H1 (cell line): ENCODE measurements at regions not wholly inside any gene's neighbourhood (a gene's known extent, or its start where the extent isn't known, plus 50 kb on each side); places are given as distances from the start of the nearest gene placed in this dataset.

Experiments used
- CTCF ChIA-PET: fragments of 300-600 bp; sonication (Branson Sonifier 250); formaldehyde crosslinking; loops from one replicate; lab custom pipeline; 2021; ENCODE audit not compliant: partially characterized antibody; lab: Charles Lee
- POLR2A ChIA-PET: fragments of 300-600 bp; sonication (Branson Sonifier 250); formaldehyde crosslinking; loops from one replicate; lab custom pipeline; 2021; ENCODE audit warnings: inconsistent platforms; ENCODE audit not compliant: partially characterized antibody; lab: Charles Lee
- DNase-seq, 2 experiments: peaks; one replicate each; pipeline versions ENCODE4 v3.0.0 to v3.0.0-alpha.2; 2010 to 2022; ENCODE audit warnings: low spot score in 2 of 2, low read depth in 1 of 2, mixed read lengths in 1 of 2
- FAIRE-seq: peaks from 2 replicates; lab custom pipeline; 2011; peaks lifted over from hg19 to GRCh38; lab: Jason Lieb, UNC
- H2AFZ ChIP-seq: 2 replicates; pipeline ENCODE4 v1.8.1; 2012; ENCODE audit warnings: low read length, inconsistent platforms
- H2AK5ac ChIP-seq: 2 replicates; pipeline ENCODE4 v1.6.1; 2013; ENCODE audit warnings: low read depth, low read length
- H2BK120ac ChIP-seq: replicated peaks from 2 replicates; pipeline ENCODE3; 2013; ENCODE audit warnings: low read depth, low read length, inconsistent platforms
- H2BK12ac ChIP-seq: 2 replicates; pipeline ENCODE4 v1.6.1; 2013; ENCODE audit warnings: low read depth, low read length
- H2BK15ac ChIP-seq: 2 replicates; pipeline ENCODE4 v1.6.1; 2013; ENCODE audit warnings: low read length
- H2BK20ac ChIP-seq: 2 replicates; pipeline ENCODE4 v1.6.1; 2013; ENCODE audit warnings: low read length
- H2BK5ac ChIP-seq: 2 replicates; pipeline ENCODE4 v1.6.1; 2013; ENCODE audit warnings: low read depth, low read length
- H3K14ac ChIP-seq: 2 replicates; pipeline ENCODE4 v1.6.1; 2013; ENCODE audit warnings: inconsistent platforms; ENCODE audit not compliant: insufficient read length
- H3K18ac ChIP-seq: 2 replicates; pipeline ENCODE4 v1.6.1; 2013; ENCODE audit warnings: low read length; ENCODE audit errors: extremely low read depth
- H3K23ac ChIP-seq: 2 replicates; pipeline ENCODE4 v1.6.1; 2013; ENCODE audit warnings: inconsistent platforms; ENCODE audit not compliant: insufficient read length
- H3K23me2 ChIP-seq: 2 replicates; pipeline ENCODE4 v1.6.1; 2013; ENCODE audit warnings: low read depth, low read length
- H3K27ac ChIP-seq: 2 replicates; pipeline ENCODE4 v1.6.1; 2011; ENCODE audit warnings: low read depth, low read length, inconsistent platforms
- H3K27me3 ChIP-seq, 4 experiments: replicated peaks in 1 of 4; 1 replicate in 1 of 4; 2 replicates in 3 of 4; pipeline versions ENCODE4 v1.6.1 to v1.8.1; 2011 to 2013; ENCODE audit warnings: low read length in 3 of 4, mild to moderate bottlenecking in 3 of 4, inconsistent platforms in 2 of 4, mixed read lengths in 2 of 4, moderate library complexity in 1 of 4; ENCODE audit not compliant: control insufficient read depth in 3 of 4, insufficient read depth in 3 of 4; ENCODE audit errors: extremely low read depth in 1 of 4
- H3K36me3 ChIP-seq, 4 experiments: 2 replicates each; pipeline versions ENCODE4 v1.6.1 to v1.8.1; 2011 to 2013; ENCODE audit warnings: mild to moderate bottlenecking in 4 of 4, low read length in 3 of 4, moderate library complexity in 2 of 4, control low read depth in 1 of 4, inconsistent platforms in 1 of 4; ENCODE audit not compliant: insufficient read depth in 4 of 4, control insufficient read depth in 2 of 4
- H3K4ac ChIP-seq: replicated peaks from 2 replicates; pipeline ENCODE3; 2013; ENCODE audit warnings: low read length, low read depth, mixed read lengths, inconsistent platforms; ENCODE audit not compliant: insufficient read length
- H3K4me1 ChIP-seq, 4 experiments: replicated peaks in 1 of 4; 1 replicate in 1 of 4; 2 replicates in 3 of 4; pipeline versions ENCODE4 v1.6.1 to v1.8.1; 2011 to 2013; ENCODE audit warnings: low read length in 3 of 4, inconsistent platforms in 2 of 4, mixed read lengths in 1 of 4; ENCODE audit not compliant: insufficient read depth in 4 of 4, control insufficient read depth in 3 of 4
- H3K4me2 ChIP-seq, 2 experiments: 2 replicates each; pipeline versions ENCODE4 v1.6.1 to v1.8.1; 2011 to 2013; ENCODE audit warnings: low read depth in 2 of 2, low read length in 2 of 2, control low read depth in 1 of 2, inconsistent platforms in 1 of 2, mild to moderate bottlenecking in 1 of 2; ENCODE audit not compliant: insufficient read depth in 1 of 2
- H3K4me3 ChIP-seq, 4 experiments: fragments of 200-600, 300-600 bp in 1 of 4; sonication (generic), shearing (Covaris generic), sonication (Bioruptor Twin) in 1 of 4; 2 replicates each; pipeline versions ENCODE4 v1.5.1 to v1.8.1; 2011 to 2016; ENCODE audit warnings: low read length in 4 of 4, low read depth in 3 of 4, control low read depth in 2 of 4, inconsistent platforms in 2 of 4, mild to moderate bottlenecking in 2 of 4, mixed read lengths in 1 of 4, moderate library complexity in 1 of 4; ENCODE audit not compliant: insufficient read depth in 2 of 4; ENCODE audit errors: extremely low read depth in 1 of 4
- H3K56ac ChIP-seq: replicated peaks from 2 replicates; pipeline ENCODE3; 2013; ENCODE audit warnings: low read depth, mild to moderate bottlenecking, mixed read lengths, low read length, inconsistent platforms; ENCODE audit not compliant: insufficient read length
- H3K79me1 ChIP-seq: 2 replicates; pipeline ENCODE4 v1.6.1; 2013; ENCODE audit warnings: low read depth, low read length, control low read depth
- H3K79me2 ChIP-seq, 2 experiments: 2 replicates each; pipeline versions ENCODE4 v1.6.1 to v1.8.1; 2012 to 2013; ENCODE audit warnings: low read length in 2 of 2, mild to moderate bottlenecking in 2 of 2, inconsistent platforms in 1 of 2; ENCODE audit not compliant: insufficient read depth in 2 of 2, control insufficient read depth in 1 of 2
- H3K9ac ChIP-seq, 4 experiments: replicated peaks in 1 of 4; 1 replicate in 1 of 4; 2 replicates in 3 of 4; pipeline versions ENCODE4 v1.6.1 to v1.8.1; 2011 to 2013; ENCODE audit warnings: low read depth in 3 of 4, low read length in 3 of 4, control low read depth in 2 of 4, mild to moderate bottlenecking in 2 of 4, moderate library complexity in 2 of 4, inconsistent platforms in 1 of 4; ENCODE audit errors: extremely low read depth in 1 of 4
- H3K9me3 ChIP-seq, 2 experiments: 2 replicates each; pipeline versions ENCODE4 v1.6.1 to v1.8.1; 2012 to 2013; ENCODE audit warnings: mild to moderate bottlenecking in 2 of 2, moderate library complexity in 2 of 2, control low read depth in 1 of 2, inconsistent platforms in 1 of 2, low read depth in 1 of 2, low read length in 1 of 2, mixed read lengths in 1 of 2; ENCODE audit not compliant: insufficient read depth in 2 of 2
- H4K20me1 ChIP-seq, 2 experiments: replicated peaks in 1 of 2; 2 replicates each; pipeline versions ENCODE3 to v1.8.1; 2011 to 2013; ENCODE audit warnings: inconsistent platforms in 2 of 2, low read length in 2 of 2, mild to moderate bottlenecking in 1 of 2; ENCODE audit not compliant: insufficient read depth in 2 of 2, control insufficient read depth in 1 of 2
- H4K5ac ChIP-seq: 2 replicates; pipeline ENCODE4 v1.6.1; 2013; ENCODE audit warnings: low read length, low read depth, mixed read lengths, inconsistent platforms; ENCODE audit not compliant: insufficient read length
- H4K8ac ChIP-seq: 2 replicates; pipeline ENCODE4 v1.8.0; 2013; ENCODE audit warnings: mild to moderate bottlenecking, moderate library complexity, low read length, inconsistent platforms; ENCODE audit not compliant: insufficient read depth; ENCODE audit errors: extremely low read depth
- H4K91ac ChIP-seq: replicated peaks from 2 replicates; pipeline ENCODE3; 2013; ENCODE audit warnings: low read length, mixed read lengths, inconsistent platforms; ENCODE audit not compliant: insufficient read length
- ATF2 ChIP-seq: IDR thresholded peaks from 2 replicates; pipeline ENCODE4 v1.6.1; 2012; ENCODE audit warnings: low read length, inconsistent platforms
- BCL11A ChIP-seq, 2 experiments: IDR thresholded peaks; one replicate each; pipeline ENCODE4 v1.6.1; 2011; ENCODE audit warnings: low read depth in 2 of 2, low read length in 2 of 2, mild to moderate bottlenecking in 2 of 2
- CBX8 ChIP-seq: fragments of 300-800, 300-1000 bp; sonication (generic); IDR thresholded peaks from 2 replicates; pipeline ENCODE4 v1.7.1; 2016; ENCODE audit warnings: low read depth, low read length, borderline replicate concordance
- CHD2 ChIP-seq: IDR thresholded peaks from 2 replicates; pipeline ENCODE4 v1.6.1; 2012; ENCODE audit warnings: low read length, improper control_type of control experiment
- CTBP2 ChIP-seq: IDR thresholded peaks from 2 replicates; pipeline ENCODE4 v1.7.0; 2011; ENCODE audit warnings: borderline replicate concordance, mild to moderate bottlenecking, moderate library complexity, mixed read lengths, low read length; ENCODE audit not compliant: insufficient read depth, insufficient read length
- CTCF ChIP-seq, 3 experiments: IDR thresholded peaks; 1 replicate in 2 of 3; 2 replicates in 1 of 3; pipeline versions ENCODE4 v1.5.1 to v1.6.1; 2011; ENCODE audit warnings: low read length in 3 of 3, mild to moderate bottlenecking in 3 of 3, inconsistent platforms in 2 of 3, low read depth in 1 of 3, moderate library complexity in 1 of 3; ENCODE audit not compliant: insufficient read depth in 1 of 3; ENCODE audit errors: control extremely low read depth in 1 of 3
- EP300 ChIP-seq, 2 experiments: IDR thresholded peaks; 1 replicate in 1 of 2; 2 replicates in 1 of 2; pipeline ENCODE4 v1.6.1; 2011 to 2012; ENCODE audit warnings: low read depth in 2 of 2, low read length in 2 of 2, mild to moderate bottlenecking in 2 of 2, borderline replicate concordance in 1 of 2, inconsistent platforms in 1 of 2, moderate library complexity in 1 of 2
- GTF2F1 ChIP-seq: IDR thresholded peaks from 2 replicates; pipeline ENCODE4 v1.6.1; 2012; ENCODE audit warnings: low read depth, low read length, improper control_type of control experiment, borderline replicate concordance
- POLR2AphosphoS5 ChIP-seq: IDR thresholded peaks from 2 replicates; pipeline ENCODE4 v1.6.1; 2011; ENCODE audit warnings: low read depth, low read length
- TEAD4 ChIP-seq: IDR thresholded peaks from 2 replicates; pipeline ENCODE4 v1.6.1; 2012; ENCODE audit warnings: low read depth, low read length, inconsistent platforms, mixed read lengths
- WGBS, 2 experiments: shearing (Covaris generic) in 1 of 2; methylation state at CpG; one replicate each; pipeline versions ENCODE4 v1.1.6 to v1.1.7; 2013 to 2015; ENCODE audit warnings: low lambda C conversion rate in 2 of 2, mixed read lengths in 2 of 2, inconsistent platforms in 1 of 2, low coverage in 1 of 2, missing lambda C conversion rate in 1 of 2; ENCODE audit not compliant: insufficient replicate concordance in 2 of 2, insufficient coverage in 1 of 2, insufficient read length in 1 of 2; ENCODE audit errors: extremely low coverage in 1 of 2, missing lambda C conversion rate in 1 of 2; 5-methylcytosine and 5-hydroxymethylcytosine counted together

GRCh38 chr18:75830828-75831227 is 403.3 kb upstream of the SMIM21 start:
- Histone ChIP-seq H4K20me1 (no peaks in the 10 kb centered on the region), H3K14ac (no peak overlapping the region), H3K27ac (no peak overlapping the region), H3K27me3 (no peaks in the 10 kb centered on the region), H3K79me1 (no peaks in the 10 kb centered on the region), H2BK120ac (no peak overlapping the region), H2BK12ac (no peak overlapping the region), H2BK20ac (no peak overlapping the region), H2BK15ac (no peak overlapping the region), H4K91ac (no peak overlapping the region), H3K36me3 (no peaks in the 10 kb centered on the region), H2AFZ (no peak overlapping the region), H3K4ac (no peak overlapping the region), H3K23me2 (no peaks in the 10 kb centered on the region), H3K4me3 (no peak overlapping the region), H2AK5ac (no peak overlapping the region), H3K9ac (no peak overlapping the region), H3K18ac (no peak overlapping the region), H3K79me2 (no peaks in the 10 kb centered on the region), H3K4me2 (no peak overlapping the region), H4K8ac (no peak overlapping the region), H3K56ac (no peak overlapping the region), H4K5ac (no peak overlapping the region), H2BK5ac (no peak overlapping the region), H3K9me3 (no peaks in the 10 kb centered on the region), H3K4me1 (peaks cover 0 to 4% (median 0%) of the 10 kb centered on the region in 4 experiments; a peak in 1 of 7 replicates), H3K23ac (no peak overlapping the region)
- ChIA-PET POLR2A (no interaction called here), CTCF (interaction anchor here (1.3 kb wide), 1 partner anchor 23 kb away, joined by 3 read pairs; no protein-coding TSS in a partner anchor)
- FAIRE-seq (no peak), DNase-seq (no peak)
- TF ChIP-seq CTCF (IDR thresholded peaks at IDR 0.05; ENCODE audit: control extremely low read depth in 1 of 3, insufficient read depth in 1 of 3, low read depth in 1 of 3, low read length in 3 of 3) (no peak), GTF2F1 (no peak), BCL11A (IDR thresholded peaks at IDR 0.05; ENCODE audit: low read depth in 2 of 2, low read length in 2 of 2) (no peak), ATF2 (no peak), TEAD4 (no peak), CBX8 (no peak), POLR2AphosphoS5 (no peak), EP300 (IDR thresholded peaks at IDR 0.05; ENCODE audit: borderline replicate concordance in 1 of 2, low read depth in 2 of 2, low read length in 2 of 2) (no peak), CHD2 (no peak), CTBP2 (no peak)
- WGBS, 2 experiments, result 89% methylated on average over 2 of the region's 2 CpGs; no CpG with 5 or more reads in 1 of the 2 experiments
